WI38 (cell line): ENCODE measurements at regions not wholly inside any gene's neighbourhood (a gene's known extent, or its start where the extent isn't known, plus 50 kb on each side); places are given as distances from the start of the nearest gene placed in this dataset.

ENCODE experiments used
- H3K4me3 ChIP-seq: 2 replicates; pipeline ENCODE4 v1.5.1; 2011; ENCODE audit warnings: low read depth, mild to moderate bottlenecking, control low read depth, low read length
- TF ChIP-seq, protein P1 (sequence below): IDR thresholded peaks from 2 replicates; pipeline ENCODE4 v1.5.1; 2012; ENCODE audit warnings: low read depth, mild to moderate bottlenecking, control low read depth, low read length

DNA sequence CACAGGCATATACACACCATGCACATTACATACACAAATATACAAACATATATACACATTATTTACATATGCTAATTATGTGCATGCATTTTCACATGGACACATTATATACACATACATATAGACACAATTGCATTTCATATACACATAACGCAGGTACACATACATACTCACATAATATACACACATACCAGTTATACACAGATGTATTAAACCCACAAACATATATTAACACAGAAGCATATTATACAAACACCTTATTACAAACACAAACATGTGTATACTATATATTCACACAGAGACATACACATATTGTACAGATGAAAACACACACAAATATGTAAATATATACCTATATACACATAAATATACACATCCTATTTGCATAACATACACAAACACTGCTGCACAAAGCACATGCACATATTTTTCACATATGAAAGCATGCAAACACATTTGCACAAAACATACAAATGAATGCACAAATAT is 140.2 kb downstream of the VEGFA start:
- H3K4me3 ChIP-seq = no peak overlapping the region
- TF ChIP-seq, protein P1, sequence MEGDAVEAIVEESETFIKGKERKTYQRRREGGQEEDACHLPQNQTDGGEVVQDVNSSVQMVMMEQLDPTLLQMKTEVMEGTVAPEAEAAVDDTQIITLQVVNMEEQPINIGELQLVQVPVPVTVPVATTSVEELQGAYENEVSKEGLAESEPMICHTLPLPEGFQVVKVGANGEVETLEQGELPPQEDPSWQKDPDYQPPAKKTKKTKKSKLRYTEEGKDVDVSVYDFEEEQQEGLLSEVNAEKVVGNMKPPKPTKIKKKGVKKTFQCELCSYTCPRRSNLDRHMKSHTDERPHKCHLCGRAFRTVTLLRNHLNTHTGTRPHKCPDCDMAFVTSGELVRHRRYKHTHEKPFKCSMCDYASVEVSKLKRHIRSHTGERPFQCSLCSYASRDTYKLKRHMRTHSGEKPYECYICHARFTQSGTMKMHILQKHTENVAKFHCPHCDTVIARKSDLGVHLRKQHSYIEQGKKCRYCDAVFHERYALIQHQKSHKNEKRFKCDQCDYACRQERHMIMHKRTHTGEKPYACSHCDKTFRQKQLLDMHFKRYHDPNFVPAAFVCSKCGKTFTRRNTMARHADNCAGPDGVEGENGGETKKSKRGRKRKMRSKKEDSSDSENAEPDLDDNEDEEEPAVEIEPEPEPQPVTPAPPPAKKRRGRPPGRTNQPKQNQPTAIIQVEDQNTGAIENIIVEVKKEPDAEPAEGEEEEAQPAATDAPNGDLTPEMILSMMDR = no peak

DNA sequence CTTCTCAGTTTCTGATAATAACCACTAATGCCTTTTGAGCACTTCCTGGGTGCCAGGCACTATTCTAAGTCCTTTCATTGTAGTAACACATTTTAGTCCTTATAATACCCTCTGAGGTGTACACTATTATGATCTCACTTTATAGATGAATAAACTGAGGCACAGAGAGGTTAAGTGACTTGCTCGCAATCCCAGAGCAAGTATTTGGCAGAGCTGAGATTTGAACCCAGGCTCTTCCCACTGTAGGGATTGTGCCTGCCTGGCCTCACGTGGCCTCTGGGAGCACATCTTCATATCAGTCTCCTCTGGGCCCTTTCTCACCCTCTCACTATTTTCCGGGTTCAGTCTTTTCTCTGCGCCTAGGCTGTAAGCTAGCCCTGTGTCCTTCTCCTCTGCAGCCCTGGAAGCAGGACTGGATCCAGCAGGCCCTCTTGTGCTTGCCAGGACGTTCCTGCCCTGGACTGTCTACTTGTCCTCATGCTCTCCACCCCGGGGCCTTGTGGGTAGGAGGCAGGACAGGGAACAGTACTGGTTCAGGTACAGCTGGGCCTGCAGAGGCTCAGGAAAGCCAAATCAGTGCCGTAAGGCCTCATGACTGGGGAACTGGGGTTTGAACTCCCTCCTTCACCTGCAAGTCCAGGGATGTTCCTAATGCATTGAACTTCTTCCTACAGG is 139.6 kb downstream of the VEGFA start:
- no peak overlapping the region for H3K4me3 ChIP-seq
- TF ChIP-seq, protein P1 = no peak

DNA sequence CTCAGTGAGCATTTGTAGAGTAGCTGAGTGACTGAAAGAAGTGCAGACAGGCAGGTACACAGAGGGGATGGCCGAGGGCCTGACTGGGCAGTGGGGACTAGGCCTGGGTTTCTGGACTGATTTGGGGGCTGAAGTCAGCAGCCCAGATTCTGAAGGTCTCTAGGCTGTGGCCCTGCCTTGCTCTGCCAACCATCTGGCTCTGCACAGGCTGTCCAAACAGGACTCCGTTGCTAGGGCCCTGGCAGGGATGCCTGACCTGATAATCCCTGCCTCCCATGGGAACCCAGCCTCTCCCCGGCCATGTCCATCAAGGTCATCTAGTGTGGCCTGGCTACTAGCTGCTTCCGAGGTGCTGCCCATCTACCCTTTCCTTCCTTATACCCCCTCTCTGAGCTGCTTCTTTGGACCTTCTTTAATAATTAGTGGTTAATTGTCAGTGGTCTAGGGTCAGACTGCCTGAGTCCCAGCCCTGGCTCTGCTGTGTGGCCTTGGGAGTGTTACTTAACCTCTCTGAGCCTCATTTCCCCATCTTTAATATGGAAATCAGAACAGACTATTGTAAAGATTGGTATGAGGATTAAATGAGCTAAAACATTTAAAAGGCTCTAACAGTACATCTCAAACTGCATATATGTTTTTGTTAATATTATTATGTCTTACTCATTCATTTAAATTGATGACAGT is 137.9 kb downstream of the VEGFA start:
- TF ChIP-seq, protein P1 = no peak
- no peak overlapping the region for H3K4me3 ChIP-seq

DNA sequence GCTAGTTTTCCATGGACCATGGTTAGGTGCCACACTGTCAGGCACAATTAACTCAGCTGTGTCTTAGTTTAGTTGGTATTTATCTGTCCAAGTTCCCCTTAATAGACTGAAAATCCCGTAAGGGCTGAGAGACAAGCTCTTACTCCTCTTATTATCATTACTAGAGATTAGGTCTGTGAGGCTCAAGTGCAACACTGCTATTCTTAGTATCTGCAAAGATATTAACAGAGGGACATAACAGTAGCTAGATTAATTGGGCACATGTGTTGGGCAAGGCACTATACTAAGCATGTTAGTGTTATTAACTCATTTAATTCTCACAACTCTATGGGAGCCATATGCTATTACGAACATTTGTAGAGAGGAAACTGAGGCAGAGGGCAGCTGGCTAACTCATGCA is 137.3 kb downstream of the VEGFA start:
- no peak overlapping the region for H3K4me3 ChIP-seq
- TF ChIP-seq, protein P1 = no peak

DNA sequence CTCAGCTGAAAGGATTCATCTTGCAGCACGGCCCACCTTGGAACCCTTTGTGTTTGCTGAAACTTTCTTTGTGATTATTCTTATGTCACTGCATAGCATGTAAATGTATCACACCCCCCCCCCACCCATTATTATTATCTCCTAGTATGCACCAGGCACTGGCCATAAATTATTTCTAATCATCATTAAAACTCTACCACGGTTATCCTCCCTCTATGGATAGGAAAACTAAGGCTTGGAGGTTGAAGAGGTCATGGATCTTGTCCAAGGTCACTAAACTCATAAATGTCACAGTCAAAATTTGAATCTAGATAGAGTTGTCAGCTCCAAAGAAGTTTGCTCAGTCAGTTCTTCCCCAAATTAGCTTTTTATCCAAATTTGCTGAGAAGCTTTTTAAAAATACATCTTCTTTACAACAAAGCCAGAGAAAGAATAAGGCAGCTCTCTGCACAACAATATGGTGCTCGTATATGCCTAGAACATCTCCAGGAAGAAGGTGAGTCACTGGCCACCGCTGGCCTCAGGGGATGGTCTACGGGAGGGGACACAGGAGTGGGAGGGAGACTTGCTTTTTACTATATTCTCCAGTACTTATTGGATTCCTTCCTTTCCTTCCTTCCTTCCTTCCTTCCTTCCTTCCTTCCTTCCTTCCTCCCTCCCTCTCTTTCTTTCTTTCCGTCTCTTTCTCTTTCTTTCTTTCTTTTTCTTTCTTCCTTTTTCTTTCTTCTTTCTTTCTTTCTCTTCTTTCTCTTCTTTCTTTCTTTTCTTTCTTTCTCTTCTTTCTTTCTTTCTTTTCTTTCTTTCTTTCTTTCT is 134.5 kb downstream of the VEGFA start:
- TF ChIP-seq, protein P1 = no peak

DNA sequence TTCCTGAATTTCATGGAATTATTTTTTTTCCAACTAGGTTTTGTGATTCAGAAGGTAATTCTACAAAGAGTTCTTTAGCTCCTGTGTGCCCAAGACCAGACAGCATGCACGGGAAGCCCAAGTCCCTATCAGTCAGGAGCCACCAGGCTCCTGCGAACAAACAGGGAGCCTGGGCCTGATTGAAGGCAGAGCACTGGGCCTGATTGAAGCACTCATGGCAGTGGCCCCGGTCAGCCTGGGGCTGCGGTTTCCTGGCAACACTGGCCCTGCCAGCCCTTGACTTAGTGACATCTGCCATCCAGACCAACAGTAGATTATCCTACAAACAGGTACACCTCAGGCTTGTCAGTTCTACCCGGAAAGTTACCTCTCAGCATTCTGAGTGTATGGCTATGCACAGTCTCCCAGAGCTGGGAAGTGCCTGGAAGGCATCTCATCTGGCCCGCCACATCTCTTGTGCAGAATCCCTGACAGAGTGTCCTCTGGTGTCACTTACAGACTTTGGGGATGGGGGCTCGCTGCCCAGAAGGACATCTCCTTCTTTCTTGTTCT is 133.8 kb downstream of the VEGFA start:
- H3K4me3 ChIP-seq = no peak overlapping the region
- TF ChIP-seq, protein P1 = no peak

More for the DNA sequence above, 134.5 kb downstream of the VEGFA start:
- no peak overlapping the region for H3K4me3 ChIP-seq
